Fibroblast of lung (primary cell): ENCODE measurements at regions not wholly inside any gene's neighbourhood (a gene's known extent, or its start where the extent isn't known, plus 50 kb on each side); places are given as distances from the start of the nearest gene placed in this dataset.

Source experiments
- CTCF ChIP-seq, 2 donors: IDR thresholded peaks in 1 of 2; conservative IDR thresholded peaks in 1 of 2; 1 replicate in 1 of 2; 2 replicates in 1 of 2; pipeline ENCODE4 v1.5.1; 2011 to 2012; ENCODE audit warnings: low read length in 2 of 2, control low read depth in 1 of 2, inconsistent platforms in 1 of 2, low read depth in 1 of 2, mild to moderate bottlenecking in 1 of 2
- EZH2 ChIP-seq: IDR thresholded peaks from 2 replicates; pipeline ENCODE4 v1.5.1; 2012; ENCODE audit warnings: low read length, control low read depth, mild to moderate bottlenecking; ENCODE audit errors: missing control alignments

DNA sequence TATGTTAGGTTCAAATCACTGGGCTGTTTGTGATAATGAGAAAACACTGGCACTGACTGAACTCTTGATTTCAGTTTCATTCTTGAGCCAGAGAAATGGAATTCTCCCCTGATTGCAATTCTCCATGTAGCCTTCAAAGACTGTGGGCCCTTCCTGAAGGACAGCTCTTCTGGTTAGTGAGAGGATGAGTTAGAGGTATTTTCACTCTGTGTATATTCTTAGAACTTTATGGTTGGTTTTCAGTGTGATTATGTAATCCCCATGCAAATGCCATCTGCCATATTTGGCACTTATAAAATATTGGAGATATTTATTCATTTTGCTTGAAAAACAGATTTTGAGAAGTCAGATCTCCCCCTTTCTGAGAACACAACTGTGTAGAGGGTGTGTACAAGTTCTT is 323.7 kb downstream of the SLC4A3 start:
- TF ChIP-seq CTCF (conservative IDR thresholded peaks at IDR 0.05 in 1 of 2, IDR thresholded peaks at IDR 0.05 in 1 of 2; ENCODE audit: low read depth in 1 of 2, low read length in 2 of 2) (no peak), EZH2 (no peak)
